ENCODE measurements at regions not wholly inside any gene's neighbourhood (a gene's known extent, or its start where the extent isn't known, plus 50 kb on each side); places are given as distances from the start of the nearest gene placed in this dataset.

GRCh38 chr18:73696698-73697097 is 450.9 kb downstream of the FBXO15 start:
- TF ChIP-seq ESRRG (CRISPR knock-in tag; IDR thresholded peaks at IDR 0.05) (no peak), ZNF565 (CRISPR knock-in tag; conservative IDR thresholded peaks at IDR 0.05; ENCODE audit: low read depth) (no peak), ZFP30 (CRISPR knock-in tag; IDR thresholded peaks at IDR 0.05) (no peak)
